ENCODE measurements at regions not wholly inside any gene's neighbourhood (a gene's known extent, or its start where the extent isn't known, plus 50 kb on each side); places are given as distances from the start of the nearest gene placed in this dataset.
"Not testable (repeated sequence)": the region's sequence is repeated elsewhere in the genome, so short reads cannot be mapped to it uniquely, and the experiment has no call there.

GRCh38 chr15:22262613-22263020, 182.3 kb downstream of the OR4M2 start:
- intact Hi-C loops (cut with DNase I, micrococcal nuclease): no loop called here
- Histone ChIP-seq H3K4me3 (no peak overlapping the region), H3K36me3 (ENCODE audit: low read depth) (no peaks in the 10 kb centered on the region), H3K9me3 (peaks cover 68% of the 10 kb centered on the region), H3K4me1 (ENCODE audit: low read depth) (no peaks in the 10 kb centered on the region)
- peak; percentile 54 for ATAC-seq
- TF ChIP-seq, protein P1, sequence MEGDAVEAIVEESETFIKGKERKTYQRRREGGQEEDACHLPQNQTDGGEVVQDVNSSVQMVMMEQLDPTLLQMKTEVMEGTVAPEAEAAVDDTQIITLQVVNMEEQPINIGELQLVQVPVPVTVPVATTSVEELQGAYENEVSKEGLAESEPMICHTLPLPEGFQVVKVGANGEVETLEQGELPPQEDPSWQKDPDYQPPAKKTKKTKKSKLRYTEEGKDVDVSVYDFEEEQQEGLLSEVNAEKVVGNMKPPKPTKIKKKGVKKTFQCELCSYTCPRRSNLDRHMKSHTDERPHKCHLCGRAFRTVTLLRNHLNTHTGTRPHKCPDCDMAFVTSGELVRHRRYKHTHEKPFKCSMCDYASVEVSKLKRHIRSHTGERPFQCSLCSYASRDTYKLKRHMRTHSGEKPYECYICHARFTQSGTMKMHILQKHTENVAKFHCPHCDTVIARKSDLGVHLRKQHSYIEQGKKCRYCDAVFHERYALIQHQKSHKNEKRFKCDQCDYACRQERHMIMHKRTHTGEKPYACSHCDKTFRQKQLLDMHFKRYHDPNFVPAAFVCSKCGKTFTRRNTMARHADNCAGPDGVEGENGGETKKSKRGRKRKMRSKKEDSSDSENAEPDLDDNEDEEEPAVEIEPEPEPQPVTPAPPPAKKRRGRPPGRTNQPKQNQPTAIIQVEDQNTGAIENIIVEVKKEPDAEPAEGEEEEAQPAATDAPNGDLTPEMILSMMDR (IDR thresholded peaks at IDR 0.05): no peak
- peak; percentile 38 to 66 (median 64) for DNase-seq

GRCh38 chr15:22263738-22264137, 183.4 kb downstream of the OR4M2 start:
- Histone ChIP-seq H3K9me3 (peaks cover 72% of the 10 kb centered on the region), H3K4me1 (ENCODE audit: low read depth) (no peaks in the 10 kb centered on the region), H3K36me3 (ENCODE audit: low read depth) (no peaks in the 10 kb centered on the region), H3K4me3 (no peak overlapping the region)
- intact Hi-C loops (cut with DNase I, micrococcal nuclease): no loop called here
- ATAC-seq (peak; percentile 15), DNase-seq (no peak)
- TF ChIP-seq, protein P1 (IDR thresholded peaks at IDR 0.05): no peak

DNA sequence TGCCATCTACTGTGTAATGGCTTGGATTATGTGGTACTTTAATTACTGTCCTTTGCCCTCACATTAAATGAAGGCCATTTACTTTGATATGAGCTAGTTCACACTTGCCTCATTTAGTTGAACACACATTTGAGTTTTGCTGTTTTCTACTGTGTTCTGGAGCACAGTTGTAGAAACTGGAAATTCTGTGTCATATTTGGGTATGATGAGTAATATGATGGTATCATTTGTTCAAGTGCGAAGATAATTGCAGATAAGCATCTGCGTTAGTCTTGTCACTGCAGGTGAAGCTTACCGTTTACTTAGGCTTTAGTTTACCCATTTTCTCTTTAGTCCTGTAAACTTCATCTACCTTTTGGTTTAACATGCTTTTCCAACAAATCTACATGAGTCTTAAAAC, 183.9 kb downstream of the OR4M2 start:
- intact Hi-C loops (cut with DNase I, micrococcal nuclease); H3K4me3 ChIP-seq; DNase-seq; H3K36me3 ChIP-seq (ENCODE audit: low read depth); H3K4me1 ChIP-seq (ENCODE audit: low read depth): not testable (repeated sequence)
- ATAC-seq: peak; percentile 12
- H3K9me3 ChIP-seq: peaks cover 73% of the 10 kb centered on the region

DNA sequence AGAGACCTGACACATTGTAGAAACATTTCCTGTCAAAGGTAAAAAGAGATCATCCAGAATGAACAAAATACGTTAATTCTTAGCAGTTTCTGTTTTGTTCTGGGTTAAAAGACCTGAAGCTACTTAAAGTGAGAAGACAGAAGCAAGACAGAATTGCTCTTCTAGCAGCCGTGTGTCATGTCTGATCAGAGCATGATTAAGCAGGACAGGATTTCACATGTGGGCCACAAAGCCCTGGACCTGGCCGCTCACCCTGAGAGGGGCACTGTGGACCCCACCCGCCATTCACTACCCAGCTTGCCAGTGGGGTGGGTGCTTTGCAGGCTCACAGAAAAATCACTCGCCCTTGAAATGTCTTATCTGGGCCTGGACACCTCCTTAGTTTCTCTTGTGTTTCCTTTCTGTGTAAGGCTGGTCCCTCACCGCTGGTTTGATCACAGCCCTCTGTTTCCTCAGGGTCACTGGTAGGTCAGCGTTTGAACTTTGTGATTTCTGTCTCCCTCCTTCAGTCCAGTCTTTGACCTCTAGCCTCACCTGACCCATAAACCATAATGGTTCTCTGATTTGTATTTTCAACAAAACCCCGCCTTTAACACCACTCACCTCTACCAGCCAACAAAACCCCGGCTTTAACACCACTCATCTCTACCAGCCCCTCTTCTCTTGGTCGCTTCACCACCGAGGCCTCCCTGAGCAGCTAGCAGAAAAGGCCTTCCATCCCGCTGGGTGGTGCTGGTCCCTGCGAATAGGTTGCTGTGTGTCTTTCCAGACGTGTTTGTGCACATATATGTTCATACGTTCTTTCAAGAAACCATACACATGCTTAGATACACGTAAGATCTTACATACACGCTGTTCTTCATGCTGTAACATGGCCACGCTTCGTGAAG, 185.0 kb downstream of the OR4M2 start:
- DNase-seq (no peak), ATAC-seq (peak; percentile 15)
- H3K4me1 ChIP-seq (ENCODE audit: low read depth): no peaks in the 10 kb centered on the region
- H3K36me3 ChIP-seq (ENCODE audit: low read depth): no peaks in the 10 kb centered on the region
- H3K4me3 ChIP-seq: no peak overlapping the region
- TF ChIP-seq, protein P1 (IDR thresholded peaks at IDR 0.05): no peak
- H3K9me3 ChIP-seq: peaks cover 72% of the 10 kb centered on the region
- intact Hi-C loops (cut with DNase I, micrococcal nuclease): no loop called here

- DNase-seq: peak in 1 of 3 donors; percentile 12
- peak; percentile 23 for ATAC-seq
- H3K4me3 ChIP-seq: no peak overlapping the region
Observed at GRCh38 chr15:22265970-22266369, 185.6 kb downstream of the OR4M2 start.

GRCh38 chr15:22267761-22268160, 187.4 kb downstream of the OR4M2 start:
- no peak for ATAC-seq
- H3K4me3 ChIP-seq: no peak overlapping the region
- intact Hi-C loops (cut with DNase I, micrococcal nuclease): no loop called here
- no peaks in the 10 kb centered on the region for H3K4me1 ChIP-seq (ENCODE audit: low read depth)
- TF ChIP-seq, protein P1 (IDR thresholded peaks at IDR 0.05): no peak
- no peaks in the 10 kb centered on the region for H3K36me3 ChIP-seq (ENCODE audit: low read depth)
- DNase-seq: no peak
- H3K9me3 ChIP-seq: peaks cover 77% of the 10 kb centered on the region

More at GRCh38 chr15:22265970-22266369, 185.6 kb downstream of the OR4M2 start:
- intact Hi-C loops (cut with DNase I, micrococcal nuclease): no loop called here
- TF ChIP-seq, protein P1 (IDR thresholded peaks at IDR 0.05): no peak
- no peaks in the 10 kb centered on the region for H3K4me1 ChIP-seq (ENCODE audit: low read depth)
- no peaks in the 10 kb centered on the region for H3K36me3 ChIP-seq (ENCODE audit: low read depth)
- H3K9me3 ChIP-seq: peaks cover 78% of the 10 kb centered on the region

GRCh38 chr15:22268201-22268600, 187.9 kb downstream of the OR4M2 start:
- H3K9me3 ChIP-seq: peaks cover 75% of the 10 kb centered on the region
- H3K4me3 ChIP-seq; DNase-seq; ATAC-seq; H3K4me1 ChIP-seq (ENCODE audit: low read depth); intact Hi-C loops (cut with DNase I, micrococcal nuclease); H3K36me3 ChIP-seq (ENCODE audit: low read depth): not testable (repeated sequence)

- H3K4me1 ChIP-seq (ENCODE audit: low read depth); ATAC-seq; DNase-seq; H3K4me3 ChIP-seq; intact Hi-C loops (cut with DNase I, micrococcal nuclease); H3K36me3 ChIP-seq (ENCODE audit: low read depth): not testable (repeated sequence)
- peaks cover 75% of the 10 kb centered on the region for H3K9me3 ChIP-seq
Observed at GRCh38 chr15:22268654-22269053, 188.3 kb downstream of the OR4M2 start.
